ENCODE measurements at regions not wholly inside any gene's neighbourhood (a gene's known extent, or its start where the extent isn't known, plus 50 kb on each side); places are given as distances from the start of the nearest gene placed in this dataset.

DNA sequence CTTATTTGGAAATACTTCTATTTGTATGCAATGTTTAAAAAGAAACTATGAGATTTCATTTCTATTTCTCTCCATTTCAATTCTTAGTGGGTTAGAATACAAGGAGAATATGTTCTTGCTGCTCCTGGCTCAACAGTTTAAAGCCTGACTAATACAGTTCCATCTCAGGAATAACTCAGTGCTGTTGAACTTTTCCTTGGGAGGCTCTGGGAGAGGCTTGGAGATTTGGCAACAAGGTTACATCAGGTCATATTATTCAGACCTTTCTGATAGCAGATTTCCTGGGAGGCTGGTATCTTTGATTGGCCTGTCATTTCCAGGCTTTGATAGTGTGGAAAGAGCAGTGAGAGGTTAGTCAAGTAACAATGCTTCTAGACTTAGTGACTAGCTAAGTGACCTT, 481.7 kb upstream of the KLF4 start:
- DNase-seq: no peak

DNA sequence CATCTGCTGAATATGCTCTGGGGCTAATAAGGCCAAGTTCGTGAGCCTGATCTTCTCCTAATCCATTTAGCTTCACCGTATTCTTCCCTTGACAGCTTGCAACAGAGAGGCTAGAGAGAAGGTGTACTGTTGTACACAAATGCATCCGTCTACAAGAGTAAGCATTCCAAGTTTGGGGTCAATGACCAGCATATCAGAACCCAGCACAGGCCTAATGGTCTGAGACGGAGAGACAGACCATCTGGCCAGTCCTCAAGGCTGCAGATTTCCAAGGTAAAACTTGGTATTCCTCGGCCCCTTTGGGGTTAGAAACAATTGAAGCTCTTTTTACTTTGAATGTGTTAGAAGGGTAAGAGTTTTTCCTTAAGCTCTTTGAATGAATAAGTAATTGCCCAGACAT, 481.2 kb upstream of the KLF4 start:
- DNase-seq: no peak

DNA sequence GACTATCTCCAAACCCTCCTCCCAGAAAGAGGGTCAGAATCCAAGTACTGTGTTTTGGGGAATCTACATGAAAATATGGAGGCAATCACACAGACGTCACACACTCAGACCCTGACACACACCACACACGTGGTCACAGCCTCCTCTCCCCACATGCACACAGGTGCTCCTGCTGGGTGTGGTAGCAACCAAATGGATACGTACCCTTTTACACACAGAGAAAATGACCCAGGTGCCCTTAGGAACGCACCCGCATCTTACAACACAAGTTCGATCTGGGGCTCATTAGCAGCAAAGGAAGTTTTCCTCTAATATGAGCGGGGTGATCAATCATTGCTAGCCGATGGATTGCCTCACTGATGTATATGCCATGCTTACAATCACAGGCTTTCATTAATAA, 480.2 kb upstream of the KLF4 start:
- no peak for DNase-seq

DNA sequence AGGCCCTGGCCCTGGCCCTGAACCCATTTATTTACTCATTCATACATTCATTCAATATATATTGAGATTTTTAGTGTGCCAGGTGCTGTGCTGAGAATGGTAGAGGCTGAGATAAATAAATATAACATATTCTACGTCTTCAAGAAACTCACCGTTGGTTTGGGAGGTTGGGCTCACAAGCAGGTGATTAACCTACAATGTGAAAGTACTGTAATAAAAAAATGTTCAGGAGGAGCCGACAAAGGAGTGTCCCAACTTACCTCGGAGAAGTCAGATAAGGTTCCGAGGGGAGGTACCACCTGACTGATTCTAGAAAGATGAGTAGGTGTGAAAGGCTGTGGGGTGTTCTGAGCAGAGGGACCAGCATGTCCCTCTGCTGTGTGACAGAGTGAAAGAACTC, 479.6 kb upstream of the KLF4 start:
- DNase-seq: no peak

DNA sequence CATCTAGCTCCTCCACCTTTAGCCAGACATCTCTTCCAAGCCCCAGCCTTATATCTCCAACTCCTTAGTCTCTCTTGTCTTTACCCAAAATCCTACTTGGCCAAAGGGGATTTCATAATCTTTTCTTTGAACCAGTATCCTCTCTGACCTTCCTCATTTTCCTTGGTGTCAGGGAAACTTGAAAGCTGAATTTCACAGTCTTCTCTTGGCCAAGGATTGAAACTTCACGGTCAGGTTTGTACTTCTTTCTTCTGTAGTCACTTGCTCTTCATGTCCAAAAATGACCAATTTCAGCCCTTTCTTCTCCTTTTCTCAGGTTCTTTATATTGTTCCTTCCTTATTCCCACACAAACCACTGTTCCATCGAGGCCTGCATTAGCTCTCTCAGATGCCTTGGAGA, 473.7 kb upstream of the KLF4 start:
- no peak for DNase-seq

DNA sequence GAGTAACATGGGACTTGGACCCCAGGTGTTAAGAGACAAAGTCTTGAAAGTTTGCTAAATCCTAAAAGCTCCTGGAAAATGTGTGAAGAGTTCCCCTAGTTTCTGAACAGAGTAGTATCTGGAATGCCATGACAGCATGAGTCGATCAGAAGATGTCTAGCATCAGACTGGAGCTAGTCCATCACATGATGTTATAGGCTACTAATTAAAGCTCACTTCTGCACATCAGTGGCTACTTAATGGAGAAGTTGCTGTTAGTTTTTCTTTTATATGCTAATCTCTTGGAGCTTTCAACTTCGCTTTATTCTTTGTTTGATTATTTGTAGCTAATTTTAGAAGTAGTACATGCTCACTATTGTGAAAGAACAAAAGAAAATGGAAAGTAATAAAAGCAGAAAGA, 471.3 kb upstream of the KLF4 start:
- DNase-seq: no peak

DNA sequence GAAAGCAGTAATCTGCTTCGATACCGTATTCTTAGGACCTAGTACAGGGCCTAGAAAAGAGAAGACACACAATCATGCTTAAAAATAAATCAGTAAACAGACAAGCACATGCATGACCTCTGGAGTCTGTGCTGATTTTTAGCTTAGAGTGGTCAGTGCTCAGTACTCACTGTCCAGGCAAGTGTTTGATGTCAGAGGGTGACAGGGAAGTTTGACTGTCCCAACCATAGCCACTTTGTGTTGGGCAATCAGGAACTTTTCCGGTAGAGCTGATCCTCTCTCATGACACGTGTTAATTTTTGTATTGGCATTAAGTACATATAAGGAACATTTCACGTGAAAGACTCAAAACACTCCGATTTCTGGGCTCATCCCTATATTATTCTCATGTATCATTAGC, 464.7 kb upstream of the KLF4 start:
- DNase-seq: no peak

DNA sequence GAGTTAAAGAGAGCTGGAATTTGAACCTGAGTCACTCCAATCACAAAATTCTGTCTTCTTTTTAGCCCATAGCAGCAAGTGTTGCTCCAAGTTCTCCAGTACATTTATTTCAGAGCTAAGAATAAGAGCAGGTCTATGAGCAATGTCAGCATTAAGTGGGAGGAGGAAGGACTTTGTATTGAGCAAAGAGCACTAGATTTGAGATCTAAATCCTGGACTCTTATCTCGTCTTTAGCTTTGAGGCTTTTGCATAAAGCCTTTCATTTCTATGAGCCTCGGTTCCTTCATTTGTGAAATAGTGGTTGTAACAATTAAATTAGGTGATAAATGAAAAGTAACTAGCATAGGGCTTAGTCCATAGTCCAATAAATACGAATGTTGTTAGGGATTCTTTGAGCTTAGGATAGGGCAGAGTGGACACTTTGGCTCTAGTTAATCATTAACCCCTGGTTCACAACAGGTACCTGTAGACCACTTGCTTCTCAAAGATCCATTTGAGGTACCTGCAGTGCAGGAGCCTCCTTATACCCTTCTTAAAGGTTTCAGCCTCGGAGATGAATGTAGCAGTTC, 464.1 kb upstream of the KLF4 start:
- DNase-seq: no peak

DNA sequence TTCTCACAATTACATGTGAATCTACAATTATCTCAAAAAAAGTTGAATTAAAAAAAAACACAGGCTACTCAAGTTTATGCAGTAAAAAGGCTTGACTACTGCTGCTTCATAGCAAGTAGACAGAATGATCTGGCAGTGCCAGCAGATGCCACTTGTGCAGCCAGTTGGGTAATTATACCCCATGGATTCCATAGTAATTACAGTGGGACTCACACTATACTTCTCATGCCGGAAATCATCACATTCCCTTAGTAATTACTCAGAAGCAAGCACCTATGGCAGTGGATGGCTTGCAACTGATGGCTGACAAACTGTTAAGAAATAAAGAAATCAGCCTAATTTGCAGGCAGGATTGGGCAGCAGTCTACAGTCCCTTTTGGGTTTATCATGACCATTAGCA, 463.2 kb upstream of the KLF4 start:
- DNase-seq: no peak

DNA sequence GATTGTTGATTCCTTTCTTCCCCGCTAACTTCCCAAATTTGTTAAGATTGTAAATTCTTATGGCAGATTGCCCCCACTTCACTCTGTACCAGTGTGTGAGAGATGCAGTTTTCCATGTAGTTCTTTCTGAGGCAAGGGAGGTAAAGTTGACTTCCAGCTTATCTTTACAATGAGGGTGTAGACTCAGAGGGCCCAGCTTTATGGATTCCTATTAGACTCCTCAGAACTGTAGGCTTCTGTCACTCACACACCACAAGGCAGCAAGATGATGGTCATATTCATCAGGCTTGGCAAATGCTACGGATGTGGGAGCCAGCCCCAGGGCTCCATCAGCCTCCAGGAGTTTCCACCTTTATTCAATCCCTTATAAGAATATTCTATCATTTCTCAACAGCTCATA, 461.9 kb upstream of the KLF4 start:
- no peak for DNase-seq

DNA sequence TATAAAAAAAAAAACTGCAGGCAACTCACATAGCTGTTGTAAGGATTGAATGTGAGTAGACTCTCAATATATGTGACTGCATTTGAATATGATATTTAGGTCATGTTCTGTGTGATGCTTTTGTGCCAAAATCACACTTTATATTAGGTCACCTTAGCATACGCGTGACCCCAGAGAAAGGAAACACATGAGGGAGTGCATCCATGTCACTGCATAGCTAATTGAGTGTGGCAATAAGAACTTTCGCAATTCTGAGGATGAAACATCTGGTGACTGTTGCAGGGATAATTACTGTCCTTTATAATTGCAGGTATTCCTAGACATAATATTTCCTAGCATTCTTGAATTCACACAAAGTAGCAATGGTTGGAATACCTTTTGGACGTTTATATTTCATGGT, 459.5 kb upstream of the KLF4 start:
- no peak for DNase-seq

DNA sequence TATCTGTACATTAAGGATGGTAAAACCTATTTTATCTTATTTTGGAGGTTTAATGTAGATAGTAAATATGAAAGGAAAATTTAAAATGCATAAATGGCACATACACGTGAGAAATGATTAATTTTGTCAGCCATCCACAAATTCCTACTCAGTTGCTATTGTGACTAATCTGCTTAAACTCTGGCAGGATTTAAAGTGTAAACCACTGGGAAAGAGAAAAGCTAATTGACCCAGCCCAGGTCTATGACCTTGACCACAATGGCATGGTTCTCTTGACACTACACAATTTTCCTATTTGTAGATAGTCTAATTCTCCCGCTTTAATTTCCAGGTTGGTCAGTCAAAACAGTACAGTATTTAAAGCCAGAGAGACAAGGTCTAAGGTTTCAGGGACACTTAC, 459.0 kb upstream of the KLF4 start:
- no peak for DNase-seq

DNA sequence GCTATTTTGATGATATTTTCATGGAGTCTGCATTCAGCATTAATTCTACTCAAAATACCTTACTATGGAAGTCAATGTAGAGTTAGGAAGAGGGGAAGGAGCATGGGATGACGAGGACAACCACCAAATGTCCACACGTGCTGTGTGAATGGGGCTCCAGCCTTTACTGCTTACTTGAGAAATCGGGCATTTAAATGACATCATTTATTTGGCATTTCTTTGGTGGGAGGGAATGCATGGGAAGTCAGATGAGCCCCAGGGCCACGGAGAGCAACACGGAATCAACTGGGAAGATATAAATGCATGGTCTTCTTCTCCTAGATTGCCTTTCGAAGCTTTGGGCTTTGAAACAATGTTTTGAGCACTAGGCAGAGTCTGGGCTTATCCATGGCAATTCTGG, 458.5 kb upstream of the KLF4 start:
- DNase-seq: no peak

DNA sequence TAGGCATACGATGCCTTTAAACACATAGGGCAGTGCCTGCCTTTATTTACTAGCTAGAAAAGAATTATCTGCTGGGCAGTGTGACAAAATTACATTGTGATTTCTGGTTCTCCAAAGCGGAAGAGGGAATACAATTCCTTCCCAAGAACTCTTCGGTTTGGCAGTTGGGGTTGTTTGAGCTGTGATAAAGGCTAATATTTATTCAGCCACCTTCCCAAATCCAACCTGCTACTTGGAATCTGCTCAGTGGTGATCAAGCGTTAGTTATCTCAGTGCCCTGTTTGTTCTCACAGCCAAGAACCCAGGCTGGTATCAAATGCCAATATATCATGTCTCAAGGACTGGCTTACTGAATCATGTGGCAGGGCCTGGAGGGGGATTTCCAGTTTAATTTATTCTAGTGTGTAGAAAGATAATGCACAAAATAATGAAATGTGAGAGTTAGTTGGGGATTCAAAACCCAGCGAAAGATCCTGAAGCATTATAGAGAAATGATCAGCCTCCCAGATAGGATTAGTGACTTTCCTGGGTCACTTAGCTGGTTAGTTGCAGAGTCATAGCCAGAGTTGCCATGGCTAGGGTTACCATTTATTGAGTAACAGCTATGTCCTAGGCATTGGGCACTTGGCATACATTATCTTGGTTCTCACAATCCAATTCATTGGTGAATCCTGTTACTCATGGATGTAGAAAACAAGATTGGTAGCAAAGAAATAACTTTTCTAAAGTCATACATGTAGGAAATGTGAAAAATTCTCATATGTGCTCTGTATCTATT, 457.0 kb upstream of the KLF4 start:
- no peak for DNase-seq

DNA sequence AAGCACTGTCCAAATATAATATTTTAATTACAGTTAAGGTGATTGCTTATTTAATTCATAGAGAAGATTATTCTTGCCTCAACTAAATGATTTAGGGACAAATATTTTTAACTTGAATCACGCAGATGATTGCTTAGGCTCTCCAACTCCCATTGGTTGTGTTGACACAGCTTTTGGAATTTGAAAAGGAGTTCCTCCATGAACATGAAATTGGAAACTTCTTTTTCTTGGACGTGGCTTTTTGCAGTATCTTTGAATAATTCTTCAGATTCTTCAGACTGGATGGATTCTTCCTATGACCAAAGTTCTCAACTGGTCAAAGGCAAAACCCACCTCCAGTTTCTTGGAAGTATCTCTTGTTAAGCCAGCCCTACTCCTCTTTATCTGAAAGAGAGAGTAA, 456.4 kb upstream of the KLF4 start:
- DNase-seq: no peak

DNA sequence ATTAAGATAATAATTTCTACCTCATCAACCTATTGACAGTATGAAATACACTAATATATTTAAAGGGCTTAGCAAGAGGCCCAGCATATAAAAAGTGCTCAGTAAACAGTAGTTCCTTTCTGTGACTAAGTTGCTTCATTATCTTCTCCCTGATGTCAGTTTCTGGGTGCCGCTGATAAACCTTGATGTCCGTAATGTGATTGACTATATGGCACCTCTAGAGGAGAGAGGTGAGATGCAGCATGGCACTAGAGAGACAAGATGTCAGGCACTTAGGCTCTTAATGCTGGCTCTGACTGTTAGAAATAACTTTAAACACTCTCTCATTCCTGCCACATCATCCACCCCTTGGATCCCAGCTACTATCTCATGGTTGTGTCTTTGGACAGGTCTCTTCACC, 455.9 kb upstream of the KLF4 start:
- no peak for DNase-seq

DNA sequence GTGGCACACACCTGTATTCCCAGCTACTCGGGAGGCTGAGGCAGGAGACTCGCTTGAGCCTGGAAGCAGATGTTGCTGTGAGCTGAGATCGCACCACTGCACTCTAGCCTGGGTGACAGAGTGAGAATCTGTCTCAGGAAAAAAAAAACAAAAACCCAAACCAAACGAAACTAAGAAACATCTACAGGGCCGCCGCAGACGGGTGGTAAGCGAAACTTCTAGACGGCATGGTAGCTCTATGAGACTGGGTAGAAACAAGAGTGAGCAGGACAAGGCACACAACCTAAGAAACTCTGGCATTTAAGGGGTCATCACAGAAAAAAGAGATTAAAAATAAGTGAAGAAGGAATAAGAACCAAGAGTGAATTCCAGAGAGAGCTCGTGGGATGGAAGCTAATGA, 454.8 kb upstream of the KLF4 start:
- DNase-seq: no peak

DNA sequence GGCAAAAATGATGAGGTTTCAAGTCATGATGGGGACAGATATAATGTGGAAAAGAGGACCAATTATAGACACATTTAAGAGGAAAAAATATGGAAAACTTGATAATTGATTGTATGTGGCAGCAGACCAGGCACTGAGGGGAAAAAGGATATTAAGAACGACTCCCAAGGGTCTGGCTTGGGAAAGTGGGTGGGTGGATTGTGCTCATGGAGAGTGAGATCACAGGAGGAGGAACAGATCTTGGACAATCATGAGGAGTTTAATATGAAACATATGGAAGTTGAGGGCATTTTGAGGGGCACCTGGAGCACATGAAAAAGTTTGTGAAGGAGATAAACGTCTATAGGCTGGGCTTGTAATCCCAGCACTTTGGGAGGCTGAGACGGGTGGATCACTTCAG, 454.3 kb upstream of the KLF4 start:
- DNase-seq: no peak

DNA sequence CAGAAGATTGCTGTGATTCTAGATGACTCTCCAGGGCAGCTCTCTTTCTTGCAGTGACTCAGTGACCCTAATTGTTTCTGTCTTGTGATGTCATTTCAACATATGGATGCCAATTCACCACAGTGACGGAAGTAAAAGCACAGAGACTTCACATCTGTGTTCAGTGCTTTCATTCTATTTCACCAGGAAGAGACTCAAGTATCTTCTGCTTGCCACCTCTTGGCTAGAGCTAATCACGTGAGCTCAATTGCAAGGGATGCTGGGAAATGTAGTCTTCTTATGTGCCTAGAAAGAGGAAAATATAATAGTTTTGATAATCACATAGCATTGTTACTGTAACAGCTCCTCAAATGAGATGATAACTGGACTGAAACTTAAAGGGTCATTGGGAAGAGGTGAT, 453.3 kb upstream of the KLF4 start:
- DNase-seq: no peak

DNA sequence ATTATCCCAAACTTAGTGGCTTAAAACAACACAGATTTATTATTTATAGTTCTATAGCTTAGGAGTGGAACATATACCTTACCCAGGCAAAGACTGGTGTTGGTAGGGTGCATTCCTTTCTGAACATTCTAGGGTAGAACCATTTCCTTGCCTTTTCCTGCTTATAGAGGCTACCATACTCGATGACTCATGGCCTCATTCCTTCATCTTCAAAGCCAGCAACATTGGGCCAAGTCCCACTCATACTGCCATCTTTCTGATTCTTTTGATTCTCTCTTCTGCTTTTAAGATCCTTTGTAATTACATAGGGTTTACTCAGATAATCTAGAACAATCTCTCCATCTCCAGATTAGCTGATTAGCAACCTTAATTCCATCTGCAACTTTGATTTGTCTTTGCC, 452.7 kb upstream of the KLF4 start:
- DNase-seq: no peak

DNA sequence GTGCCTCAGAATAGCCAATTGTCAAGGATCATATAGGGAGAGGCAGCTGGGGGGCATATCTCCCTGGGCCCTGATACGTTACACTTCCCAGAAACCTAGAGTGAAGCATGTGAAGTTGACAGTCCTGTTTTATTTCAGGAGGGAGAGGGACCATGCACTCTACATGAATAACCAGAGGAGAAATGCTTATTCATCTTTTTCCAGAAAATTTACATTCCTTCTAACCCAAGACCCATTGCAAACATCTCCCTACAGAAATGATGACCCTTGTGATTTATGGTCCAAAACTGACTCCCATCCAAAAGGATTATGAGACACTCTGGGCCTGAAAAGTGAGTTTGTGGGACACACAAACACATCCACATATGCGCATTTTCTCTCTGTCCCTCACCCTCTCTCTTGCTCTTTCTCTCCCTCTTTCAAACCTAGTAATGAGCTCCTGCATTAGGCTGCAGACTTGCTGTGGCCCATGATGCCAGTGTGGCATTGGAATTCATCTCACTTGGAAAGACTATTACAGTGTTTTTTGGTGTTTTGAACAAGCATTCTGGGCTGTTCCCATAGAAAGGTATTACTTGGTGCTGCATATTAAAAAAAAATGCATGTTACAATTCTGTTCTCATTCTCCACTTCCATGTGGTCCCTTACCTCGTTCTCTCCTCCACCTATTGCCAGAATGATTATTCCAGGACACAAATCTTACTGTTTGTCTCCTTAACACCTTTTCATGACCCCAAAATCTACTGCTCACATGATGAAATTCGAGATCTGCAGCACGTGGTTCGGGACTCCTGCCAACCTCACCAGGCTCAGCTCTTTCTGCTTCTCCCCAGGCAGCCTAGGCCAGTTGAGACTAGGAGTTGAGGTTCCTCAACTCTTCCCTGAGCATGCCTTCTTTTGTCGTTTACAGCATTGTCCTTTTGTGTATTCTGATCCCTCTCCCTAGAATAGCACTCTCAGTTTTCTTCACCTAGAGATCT, 451.3 kb upstream of the KLF4 start:
- no peak for DNase-seq

DNA sequence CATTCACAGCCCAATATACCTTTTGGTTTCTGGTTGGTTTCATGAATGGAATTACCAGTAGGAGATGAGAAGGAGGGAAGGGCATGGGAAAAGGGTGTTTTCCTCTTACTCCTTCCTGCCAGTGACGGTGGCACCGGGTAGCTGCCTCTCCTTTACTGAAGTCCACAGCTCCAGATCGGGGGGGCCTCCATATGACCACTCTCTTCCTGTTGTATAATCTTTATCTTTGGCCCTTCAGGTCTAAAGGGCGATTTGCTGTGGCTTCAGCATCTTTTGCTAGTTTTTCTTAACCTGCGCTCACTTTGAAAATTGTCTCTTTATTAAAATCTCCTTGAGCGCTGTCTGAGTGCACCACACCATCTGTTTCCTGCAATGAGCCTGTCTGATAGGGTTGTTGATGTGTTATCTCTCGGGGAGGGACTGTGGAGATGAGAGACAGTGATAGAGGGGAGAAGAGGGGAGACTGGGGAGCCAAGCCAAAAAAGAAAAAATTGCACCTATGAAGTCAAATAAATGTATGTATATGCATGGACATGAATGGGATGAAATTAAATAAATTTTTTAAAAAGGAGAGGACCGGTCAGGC, 449.3 kb upstream of the KLF4 start:
- no peak for DNase-seq

DNA sequence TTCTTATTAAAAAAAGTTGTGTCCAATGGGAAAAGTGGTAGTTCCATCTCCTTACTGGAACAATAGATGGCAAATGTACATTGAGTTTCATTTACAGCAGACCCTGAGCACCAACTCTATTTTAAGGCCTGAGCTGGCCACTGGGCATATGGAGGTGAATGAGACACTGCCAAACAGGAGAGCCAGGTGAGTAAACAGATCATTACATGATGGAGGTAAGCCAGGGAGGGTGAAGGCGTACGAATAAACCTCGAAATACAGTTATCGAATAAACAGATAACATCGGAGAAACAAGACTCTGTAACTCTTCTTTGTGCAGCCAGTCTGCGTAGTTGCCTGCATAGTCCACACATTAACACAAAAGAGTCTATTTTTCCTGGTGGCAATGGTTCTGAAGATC, 446.4 kb upstream of the KLF4 start:
- DNase-seq: no peak

DNA sequence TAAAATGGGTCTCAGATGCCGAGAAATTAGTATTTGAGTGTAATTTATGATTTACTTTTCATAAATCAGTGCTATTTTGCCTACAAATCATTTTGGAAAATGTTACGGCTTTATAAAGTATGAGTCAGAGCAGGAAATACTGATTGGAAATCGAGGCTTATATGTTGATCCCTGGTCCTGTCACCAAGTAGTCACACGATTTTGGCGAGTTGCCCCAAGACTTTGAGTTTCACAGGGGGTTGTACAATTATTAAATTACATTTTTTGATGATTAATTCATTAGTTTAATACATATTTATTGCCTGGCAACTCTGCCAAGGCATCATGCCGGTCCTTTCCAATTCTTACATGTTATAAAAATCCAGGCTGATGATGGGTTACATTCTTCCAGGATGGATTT, 443.9 kb upstream of the KLF4 start:
- DNase-seq: no peak

Measured in CD4-positive, alpha-beta T cell treated with Interleukin-21 for 1 hour (primary cell).